Inflammatory macrophage treated with lipopolysaccharide for 4 hours (primary cell): ENCODE measurements at regions not wholly inside any gene's neighbourhood (a gene's known extent, or its start where the extent isn't known, plus 50 kb on each side); places are given as distances from the start of the nearest gene placed in this dataset.

Experiments used
- DNase-seq: peaks from one replicate; pipeline ENCODE4 v3.0.0-alpha.2; 2020

DNA sequence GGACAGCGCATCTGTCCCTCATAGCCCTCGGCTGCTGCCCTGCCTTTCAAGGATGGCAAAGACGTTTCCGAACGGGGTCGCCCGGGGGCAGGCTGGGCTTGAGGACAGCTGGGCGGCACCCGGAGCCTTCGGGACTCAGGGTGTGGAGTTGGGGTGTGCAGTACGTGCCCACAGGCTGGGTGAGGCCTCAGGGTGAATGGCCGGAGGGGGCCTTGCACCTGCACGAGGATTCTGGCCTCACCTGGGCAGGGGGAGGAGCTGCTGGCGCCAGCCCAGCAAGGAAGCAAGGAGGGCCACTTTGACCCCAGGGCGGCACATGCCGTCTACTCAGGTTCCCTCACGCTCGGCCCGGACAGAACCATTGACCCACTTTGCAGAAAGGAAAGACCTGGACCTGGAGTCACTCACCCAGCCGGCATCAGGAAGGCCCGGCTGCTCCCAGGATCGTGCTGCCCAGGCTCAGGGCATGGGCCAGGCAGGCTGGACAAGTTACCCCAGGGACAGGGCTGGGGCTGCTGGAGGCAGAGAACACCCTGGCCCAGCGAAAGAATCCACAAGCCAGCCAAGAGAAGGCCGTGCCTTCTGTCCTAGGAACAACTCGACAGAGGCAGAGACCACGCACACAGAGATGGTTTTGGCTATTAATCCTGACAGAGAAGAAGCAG is 65.1 kb upstream of the TTC34 start:
- DNase-seq = no peak

DNA sequence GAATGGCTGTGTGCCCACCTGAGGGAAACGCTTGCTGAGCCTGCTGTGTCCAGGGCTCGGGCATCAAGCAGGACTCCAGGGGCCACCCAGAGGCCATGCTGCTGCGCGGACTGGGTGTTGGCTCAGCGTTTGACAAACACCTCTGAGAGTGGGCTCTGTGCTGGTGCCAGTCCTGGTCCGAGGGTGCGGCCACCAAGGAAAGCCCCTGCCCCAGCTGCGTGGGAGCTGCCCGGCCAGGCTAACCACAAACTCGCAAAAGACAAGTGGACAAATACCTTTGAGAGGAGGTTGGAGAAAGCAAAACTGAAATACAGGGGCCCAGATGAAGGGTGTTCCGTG is 65.6 kb upstream of the TTC34 start:
- no peak for DNase-seq

DNA sequence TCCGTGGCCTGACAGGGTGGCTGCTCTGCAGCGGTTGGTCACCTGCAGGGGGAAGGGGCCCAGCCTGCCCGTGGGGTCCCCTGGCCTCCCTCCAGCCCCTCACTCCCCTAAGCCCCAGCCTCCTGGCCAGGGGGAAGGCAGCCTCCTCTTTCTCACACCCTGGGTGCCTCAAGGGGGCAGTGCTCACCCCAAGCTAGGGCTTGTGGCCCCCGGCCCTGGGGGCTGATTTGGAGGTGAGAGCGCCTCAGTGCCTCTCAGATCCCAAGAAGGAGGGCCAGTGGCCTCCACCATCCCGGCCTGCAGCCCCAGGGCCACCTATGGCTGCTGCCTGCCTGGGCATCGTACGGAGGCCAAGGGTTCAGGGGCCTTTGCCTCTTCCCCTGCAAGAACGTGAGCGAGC is 66.4 kb upstream of the TTC34 start:
- no peak for DNase-seq

DNA sequence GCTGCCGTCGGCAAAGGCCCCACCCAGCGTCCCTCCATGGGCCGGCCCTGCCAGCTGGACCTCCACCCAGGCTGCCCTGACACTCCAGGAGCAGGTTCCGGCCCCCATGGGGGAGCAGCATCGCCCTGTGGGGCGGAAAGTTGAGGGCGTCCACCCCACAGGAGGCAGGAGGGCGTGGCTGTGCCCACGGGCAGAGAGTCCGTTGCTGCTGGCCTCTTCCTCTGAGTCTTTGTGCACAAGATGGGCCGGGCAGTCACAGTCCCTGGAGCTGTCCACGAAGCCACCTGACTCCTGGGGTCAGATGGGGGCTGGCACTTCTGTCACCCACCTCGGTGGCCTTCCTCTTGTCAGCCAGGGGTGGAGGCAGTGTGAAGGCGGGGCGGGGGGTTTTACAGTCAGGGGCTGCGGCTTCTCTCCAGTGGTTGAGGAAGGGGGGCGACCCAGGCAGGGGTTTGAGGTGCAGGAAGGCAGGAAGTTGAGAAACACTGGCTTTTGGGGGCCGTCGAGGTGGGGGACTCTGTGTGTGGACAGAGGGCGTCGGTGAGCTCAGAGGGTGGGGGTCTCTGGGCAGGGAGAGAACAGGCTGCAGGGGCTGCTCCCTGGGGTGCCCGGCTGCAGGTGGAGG is 67.2 kb upstream of the TTC34 start:
- DNase-seq = no peak

DNA sequence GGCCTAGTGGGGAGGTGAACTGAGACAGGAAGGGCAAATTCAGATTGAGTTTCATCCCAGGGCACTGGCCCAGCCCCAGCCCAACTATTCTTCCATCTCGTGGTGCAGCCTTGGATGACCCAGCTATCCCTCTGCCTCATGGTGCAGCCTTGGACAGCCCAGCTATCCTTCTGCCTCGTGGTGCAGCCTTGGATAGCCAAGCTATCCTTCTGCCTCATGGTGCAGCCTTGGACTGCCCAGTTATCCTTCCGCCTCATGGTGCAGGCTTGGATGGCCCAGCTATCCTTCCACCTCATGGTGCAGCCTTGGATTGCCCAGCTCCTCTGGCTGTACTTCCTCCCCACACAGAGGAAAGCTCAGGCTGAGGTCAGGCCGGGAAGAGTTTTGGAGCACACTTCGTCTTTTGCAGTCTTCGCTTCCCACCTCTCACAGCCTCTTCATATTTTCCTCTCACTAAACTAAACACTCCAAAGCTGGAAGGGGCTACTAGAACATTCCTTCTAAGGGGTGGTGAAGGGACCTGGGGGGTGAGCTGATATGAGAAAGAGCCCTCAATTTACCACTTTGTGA is 69.8 kb upstream of the TTC34 start:
- no peak for DNase-seq

DNA sequence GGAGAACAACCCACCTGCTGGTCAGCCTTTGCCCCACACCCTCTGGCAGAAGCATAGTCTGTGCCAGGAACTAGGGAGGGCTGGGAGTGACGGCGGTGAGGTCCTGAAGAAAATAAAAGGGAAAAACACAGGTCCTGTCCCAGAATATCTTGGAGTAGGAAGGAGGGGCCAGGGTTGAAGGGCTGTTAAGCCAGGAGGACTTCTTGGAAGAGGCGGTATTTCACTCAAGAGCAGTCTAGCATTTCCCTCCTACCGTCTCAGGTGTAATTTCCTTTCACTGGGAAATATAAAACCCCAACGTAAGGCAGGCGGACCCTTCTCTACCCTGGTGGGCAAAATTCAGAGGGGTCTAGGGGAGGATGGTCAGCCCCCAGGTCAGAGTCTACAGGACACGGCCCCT is 72.7 kb upstream of the TTC34 start:
- DNase-seq = no peak

DNA sequence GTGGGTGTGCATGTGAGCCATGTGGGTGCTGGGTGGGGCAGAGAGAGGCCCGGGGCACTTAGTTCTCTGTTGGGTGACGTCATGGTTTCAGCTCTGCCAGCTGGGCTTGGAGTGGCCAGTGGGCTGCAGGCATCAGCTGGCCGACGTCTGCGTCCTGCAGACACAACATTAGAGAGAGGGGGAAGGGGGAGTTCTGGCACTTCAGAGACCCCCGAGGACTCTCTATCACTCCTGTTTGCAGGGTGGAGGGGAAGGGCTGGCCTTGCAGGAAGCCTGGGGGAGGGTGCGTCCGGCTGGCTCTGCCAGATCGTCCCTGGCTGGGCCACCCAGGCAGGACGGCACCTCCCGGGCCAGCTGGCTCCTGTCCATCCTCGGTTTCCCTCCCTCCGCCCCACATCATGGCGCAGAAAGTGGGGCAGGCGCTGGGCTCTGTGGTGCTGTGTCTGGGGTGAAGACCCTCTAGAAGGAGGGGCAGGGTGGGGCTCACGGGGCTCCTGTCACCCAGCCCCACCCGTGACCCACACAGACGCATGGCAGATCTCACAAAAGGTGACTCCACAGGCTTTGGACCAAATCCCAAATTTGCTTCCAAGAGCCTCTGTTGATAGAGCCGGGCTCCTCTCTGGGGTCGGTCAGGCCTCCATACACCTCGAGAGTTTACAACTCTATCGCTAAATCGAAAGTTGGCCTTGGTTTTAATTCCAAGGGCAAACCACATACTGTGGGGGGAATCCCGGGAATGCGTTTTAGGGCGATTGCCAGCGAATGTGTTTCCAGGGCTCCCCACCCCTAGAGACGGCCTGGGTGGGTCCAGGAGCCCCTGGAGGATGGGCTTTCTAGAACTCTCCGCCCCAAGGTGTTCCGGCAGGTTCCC is 73.4 kb upstream of the TTC34 start:
- no peak for DNase-seq

DNA sequence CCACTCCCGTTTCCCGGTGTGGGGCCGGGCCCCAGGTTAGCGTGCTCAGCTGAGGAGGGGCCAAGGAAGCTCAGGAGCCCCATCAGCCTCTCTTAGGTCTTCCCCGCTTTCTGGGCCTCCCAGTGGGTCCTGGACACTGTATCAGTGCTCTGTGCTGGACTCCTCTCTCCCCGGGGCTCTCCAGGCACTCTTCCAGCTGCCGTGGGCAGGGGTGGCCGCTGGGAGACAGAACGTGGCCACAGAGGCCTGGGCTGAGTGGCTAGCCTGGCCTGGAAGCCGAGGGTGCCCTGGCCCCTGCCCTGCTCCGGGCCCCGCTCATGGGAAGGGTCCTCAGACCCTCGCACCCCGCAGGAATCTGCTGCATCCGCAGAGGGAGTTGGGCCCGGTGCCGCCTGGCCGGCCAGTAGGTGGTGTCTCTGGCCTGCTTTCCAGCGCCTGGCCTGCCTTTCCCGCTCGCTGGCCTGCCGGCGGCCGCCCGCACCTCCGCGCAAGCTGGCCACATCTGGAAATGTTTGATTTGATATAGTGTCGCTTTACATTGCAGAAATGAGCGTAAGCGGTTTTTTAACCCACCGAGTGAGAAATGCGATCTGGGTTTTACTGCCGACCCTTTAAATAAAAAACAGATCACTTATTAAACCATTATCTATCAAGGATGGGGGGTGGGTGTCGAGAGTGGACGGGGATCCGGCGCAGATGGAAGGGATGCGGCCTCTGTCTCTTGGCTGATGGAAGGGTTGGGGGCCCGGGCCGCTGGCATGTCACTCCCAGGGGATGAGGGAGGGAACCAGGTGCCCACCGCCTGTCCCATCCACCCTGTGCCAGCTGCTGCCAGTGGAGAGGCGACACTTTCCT is 74.4 kb upstream of the TTC34 start:
- no peak for DNase-seq

DNA sequence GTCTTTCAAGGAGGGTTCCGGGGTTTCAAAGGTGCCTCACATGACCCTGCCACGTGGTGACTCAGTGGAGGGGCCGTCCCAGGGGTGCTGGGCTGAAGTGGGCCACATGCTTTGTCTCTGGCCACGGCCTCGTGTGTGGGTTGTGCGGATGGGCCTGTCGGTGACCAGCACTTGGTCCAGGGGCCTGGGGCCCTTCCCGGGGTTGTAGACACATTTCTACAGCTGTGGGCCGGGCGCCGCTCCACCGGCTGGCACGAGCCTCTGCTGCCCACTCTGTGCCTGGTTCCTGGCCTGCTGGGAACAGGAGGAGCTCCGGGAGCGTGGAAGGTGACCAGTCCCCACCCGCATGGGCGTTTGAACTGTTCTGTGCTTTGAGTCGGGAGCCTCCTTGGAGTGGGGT is 75.4 kb upstream of the TTC34 start:
- no peak for DNase-seq

DNA sequence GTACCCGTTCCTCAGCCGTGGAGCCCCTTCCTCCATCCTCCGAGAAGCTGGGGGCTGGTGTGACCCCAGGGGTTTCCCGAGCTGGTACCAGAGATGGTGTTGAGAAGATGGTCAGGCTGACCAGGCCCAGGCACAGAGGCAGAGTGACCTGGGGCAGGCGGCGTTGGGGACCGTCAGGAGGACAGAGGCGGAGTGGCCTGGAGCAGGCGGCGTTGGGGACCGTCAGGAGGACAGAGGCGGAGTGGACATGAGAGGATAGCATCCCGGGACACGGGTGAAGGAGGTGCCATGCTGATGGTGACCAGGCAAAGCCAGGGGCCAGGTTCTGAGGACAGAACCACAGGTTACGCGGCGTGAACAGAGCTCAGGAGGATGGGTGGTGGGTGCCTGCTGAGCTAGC is 75.9 kb upstream of the TTC34 start:
- no peak for DNase-seq

DNA sequence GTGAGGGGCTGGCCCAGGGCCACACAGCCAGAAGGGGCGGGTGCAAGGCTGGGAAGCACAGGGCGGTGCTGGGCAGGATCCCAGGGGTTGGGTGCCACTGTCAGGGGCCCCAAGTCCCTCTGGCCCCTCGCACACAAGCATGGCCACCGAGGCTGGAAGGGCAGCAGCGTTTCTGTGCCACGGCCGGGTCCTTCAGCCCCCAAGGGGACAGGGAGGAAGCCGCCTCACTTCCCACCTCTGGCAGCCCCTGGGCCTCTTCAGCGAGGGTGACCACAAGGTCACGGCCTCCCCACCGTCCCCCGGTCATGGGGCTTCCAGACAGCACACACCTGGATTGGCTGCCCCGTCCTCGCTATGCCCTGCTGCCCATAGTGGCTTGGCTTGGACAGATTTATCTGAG is 77.1 kb upstream of the TTC34 start:
- no peak for DNase-seq

DNA sequence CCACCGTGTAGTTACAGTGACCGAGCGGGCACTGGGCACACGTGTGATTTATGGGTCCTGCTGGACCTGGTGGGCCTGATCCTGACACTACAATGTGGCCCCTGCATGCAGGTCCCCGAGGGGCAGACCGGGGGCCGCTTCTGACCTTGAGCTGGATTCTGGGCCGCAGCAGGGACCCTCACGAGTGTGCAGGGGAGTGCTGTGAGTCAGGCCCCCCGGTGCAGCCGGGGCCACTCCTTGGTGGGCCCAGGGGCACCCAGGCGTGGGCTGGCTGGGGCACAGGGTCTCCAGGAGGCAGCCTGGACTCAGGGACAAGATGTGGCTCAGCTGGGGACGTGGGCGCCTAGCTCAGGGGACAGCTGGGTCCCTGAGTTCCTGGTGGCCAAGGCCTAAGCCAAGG is 77.5 kb upstream of the TTC34 start:
- DNase-seq = no peak

DNA sequence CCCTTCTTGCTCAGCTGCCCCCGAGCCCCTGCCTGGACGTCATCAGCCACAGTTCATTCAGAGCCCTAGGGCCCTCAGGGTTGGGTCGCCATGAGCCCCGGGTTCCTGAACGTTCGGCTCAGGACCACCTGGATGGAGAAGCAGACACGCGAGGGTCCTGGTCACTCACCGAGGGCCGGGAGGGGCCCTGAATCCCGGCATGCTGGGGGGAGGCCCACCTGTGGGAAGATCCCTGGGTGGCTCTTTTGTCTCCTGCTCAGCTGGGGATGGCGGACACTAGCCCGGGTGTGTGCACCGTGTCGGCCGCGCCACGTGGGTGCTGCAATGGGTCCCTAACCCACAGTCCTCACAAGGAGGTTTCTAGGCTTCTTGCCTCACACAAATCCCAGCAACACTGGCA is 78.1 kb upstream of the TTC34 start:
- no peak for DNase-seq

DNA sequence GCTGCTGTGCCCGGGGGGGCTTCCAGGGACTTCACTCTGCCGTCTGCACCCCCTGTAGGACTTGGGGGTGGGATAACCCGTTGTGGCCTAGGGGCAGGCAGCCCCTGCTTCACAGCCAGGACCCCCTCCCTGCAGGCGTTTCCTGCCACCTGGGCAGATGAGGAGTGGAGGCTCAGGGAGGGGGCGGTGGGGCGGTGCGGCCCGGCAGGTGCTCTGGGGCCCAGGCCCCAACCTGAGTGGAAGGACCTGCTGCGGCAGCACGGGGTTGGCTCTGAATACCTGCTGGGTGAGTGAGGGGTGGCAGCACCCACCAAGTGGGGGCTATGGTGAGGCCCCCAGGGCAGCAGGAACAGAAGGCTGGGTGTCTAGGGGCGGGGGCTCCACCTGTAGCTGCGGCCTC is 78.6 kb upstream of the TTC34 start:
- DNase-seq = no peak

DNA sequence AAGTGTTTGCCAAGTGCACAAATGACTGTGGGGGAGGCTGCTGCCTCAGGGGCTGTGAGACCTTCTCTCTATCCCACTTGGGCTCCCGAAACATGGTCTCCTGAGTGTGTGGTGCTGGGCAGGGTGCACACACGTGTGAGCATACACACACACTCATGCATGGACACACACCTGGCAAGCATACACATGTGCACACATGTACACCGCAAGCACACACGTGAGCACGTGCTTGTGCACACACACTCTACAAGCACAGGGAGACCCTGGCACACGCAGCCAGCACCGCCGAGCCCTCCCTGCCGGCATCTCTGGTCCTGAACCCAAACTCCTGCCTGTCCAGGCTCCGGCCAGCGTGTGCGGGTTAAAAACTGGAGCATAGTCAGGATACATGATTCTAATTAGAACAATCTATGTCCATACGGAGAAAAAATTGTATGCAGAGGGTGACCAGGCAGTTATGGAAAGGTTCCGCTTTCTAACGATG is 79.4 kb upstream of the TTC34 start:
- no peak for DNase-seq

DNA sequence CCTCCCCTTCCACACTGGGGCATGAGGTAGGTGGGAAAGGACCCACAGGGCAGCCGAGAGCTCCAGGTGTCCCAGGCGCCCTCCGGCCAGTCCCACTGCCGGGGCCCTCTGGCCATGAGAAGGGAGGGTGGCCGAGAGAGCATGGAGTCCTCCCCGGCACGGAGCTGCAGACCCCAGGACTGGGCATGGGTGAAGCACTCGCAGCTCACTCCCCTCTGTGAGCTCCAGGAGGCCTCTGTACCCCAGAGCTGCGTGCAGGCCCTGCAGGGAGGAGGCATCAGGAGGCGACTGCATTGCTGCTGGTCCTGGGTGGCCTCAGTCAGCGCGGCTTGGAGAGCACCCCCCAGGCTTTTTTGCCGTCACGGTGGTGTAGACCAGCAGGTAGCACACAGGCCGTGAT is 80.1 kb upstream of the TTC34 start:
- no peak for DNase-seq

DNA sequence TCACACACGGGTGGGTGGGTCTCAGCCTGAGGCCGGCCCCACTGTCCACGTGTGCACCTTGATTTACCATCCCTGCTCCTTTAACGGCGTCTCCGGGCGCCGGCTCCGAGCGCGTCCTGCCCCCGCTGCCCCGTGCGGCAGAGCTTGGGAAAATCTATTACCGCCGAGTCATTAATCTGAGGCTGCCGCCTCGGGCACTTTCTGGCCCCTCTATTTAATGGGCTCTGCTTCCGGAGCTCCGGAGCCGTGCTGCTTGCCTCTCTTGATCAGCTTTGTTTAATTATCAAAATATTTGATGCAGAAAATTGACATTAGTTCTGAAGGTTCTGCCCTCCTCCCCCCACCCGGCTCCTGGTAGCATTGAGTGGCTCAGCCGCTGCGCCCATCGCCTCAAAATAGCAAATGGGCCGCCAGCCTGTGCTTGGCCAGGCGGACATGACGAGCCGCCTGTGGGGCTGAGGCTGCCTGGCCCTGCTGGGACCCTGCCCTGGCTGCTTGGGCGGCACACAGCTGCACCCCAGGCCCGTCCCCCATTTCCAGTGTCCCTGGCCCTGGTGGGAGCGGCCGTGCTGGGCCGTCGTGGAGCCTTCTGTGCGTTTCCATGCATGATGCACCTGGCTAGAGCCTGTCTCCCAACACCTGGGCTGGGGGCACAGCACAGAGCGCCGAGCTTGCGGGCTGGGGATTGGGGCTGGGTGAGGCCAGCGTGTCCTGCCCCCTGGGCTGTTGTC is 81.6 kb upstream of the TTC34 start:
- DNase-seq = no peak

DNA sequence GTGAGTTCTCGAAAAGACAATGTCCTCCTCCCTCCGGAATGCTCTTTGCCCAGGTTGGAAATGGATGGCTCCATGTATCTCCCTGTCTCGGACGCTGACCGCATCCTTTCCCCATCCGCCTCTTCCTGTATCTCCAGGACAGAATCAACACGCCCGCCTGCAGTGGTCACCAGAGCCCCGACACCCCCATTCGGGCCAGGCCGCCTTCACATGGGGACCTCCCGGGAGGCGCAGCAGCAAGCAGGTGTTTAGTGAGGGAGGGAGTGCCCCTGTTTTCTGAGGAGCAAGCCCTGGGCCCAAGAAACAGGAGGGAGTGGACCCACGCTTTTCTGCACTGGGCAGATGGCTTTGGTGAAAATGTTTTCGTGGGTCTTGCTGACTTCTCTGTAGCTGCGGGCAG is 83.5 kb upstream of the TTC34 start:
- no peak for DNase-seq

DNA sequence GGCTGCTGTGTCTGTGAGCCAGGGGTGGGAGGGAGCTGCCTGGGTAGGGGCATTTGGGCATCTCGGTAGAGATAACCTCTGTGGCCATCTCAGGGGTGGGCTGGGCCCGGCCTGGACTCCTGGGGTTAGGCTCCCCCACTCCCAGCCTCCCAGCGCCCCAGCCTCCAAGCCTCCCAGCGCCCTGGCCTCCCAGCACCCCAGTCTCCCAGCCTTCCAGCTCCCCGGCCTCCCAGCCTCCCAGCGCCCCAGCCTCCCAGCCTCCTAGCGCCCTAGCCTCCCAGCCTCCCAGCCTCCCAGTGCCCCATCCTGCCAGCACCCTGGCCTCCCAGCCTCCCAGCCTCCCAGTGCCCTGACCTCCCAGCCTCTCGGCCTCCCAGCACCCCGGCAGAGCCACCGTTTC is 85.1 kb upstream of the TTC34 start:
- no peak for DNase-seq

DNA sequence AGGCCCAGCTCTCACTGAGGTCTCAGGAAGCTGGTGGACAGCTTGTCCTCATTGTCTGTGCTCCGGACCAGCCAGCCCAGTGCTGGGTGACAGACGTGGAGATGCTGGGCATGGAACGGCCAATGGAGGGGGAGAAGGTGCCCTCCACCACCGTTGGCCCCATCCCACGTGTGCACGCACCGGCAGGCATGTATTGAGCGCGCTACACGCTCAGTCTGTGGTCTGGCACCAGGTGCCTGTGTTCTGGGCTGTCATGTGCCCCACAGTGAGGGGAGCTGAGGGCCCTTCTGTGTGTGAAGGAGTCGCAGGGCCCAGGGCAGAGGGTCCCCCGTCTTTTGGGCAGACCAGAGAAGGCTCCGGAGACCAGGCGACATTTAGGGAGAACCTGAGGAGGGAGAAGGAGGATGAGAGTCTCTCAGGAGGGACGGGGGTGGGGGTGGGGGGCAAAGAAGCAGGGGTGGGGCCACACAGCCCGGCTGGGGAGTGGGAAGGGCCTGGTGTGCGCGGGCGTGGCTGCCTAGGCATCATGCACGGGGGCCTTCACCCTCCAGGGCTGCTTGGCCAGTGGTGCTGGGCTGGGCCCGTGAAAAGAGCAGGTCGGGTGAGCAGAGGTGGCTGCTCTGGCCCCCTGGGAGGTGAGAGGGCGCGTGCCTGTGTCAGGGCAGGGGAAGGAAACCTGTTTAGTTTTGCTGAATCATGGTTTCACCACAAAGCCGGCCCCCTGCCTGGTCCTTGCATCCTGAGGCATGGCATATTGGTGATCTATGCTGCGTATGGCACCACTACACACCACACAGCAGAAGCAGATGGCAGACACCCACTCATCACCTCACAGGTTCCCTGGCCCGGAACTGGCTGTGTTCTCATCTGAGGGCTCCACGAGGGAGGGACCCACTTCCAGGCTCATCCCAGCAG is 86.7 kb upstream of the TTC34 start:
- no peak for DNase-seq

DNA sequence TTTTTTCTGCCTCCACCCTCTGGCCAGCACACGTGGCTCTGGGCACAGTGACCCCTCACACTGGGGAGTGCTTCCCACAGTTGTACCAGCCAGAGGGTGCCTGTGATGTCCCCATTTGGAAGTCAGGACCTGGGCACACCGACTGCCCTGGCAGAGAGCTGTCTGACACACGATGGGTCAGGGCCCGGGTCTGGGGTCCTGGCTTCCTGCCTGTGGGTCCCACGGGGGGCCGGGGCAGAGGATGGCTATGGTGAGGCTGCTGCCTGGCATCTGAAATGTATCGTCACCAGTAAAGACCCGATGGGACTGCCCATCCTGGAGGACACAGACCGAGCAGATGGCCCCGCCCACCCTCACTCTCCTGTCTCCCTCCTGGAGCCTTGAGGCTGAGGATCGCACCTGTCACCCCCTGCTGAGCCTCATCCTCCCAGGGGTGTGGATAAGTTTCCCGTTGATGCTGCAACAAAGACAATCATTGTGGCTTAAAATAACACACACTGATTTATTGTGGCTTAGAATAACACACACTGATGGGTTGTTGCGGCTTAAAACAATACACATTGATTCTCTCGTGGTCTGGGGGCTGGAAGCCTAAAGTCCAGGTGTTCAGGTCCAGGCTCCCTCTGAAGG is 88.8 kb upstream of the TTC34 start:
- no peak for DNase-seq
